Neuronal stem cell (in vitro differentiated cells): ENCODE measurements at regions not wholly inside any gene's neighbourhood (a gene's known extent, or its start where the extent isn't known, plus 50 kb on each side); places are given as distances from the start of the nearest gene placed in this dataset.

Source experiments
- DNase-seq: peaks from one replicate; pipeline ENCODE4 v3.0.0-alpha.2; 2013; ENCODE audit warnings: low spot score
- H2AFZ ChIP-seq: one replicate; pipeline ENCODE4 v1.6.1; 2013; ENCODE audit warnings: mild to moderate bottlenecking, low read length, inconsistent platforms
- H2AK5ac ChIP-seq: 2 replicates; pipeline ENCODE4 v1.6.1; 2013; ENCODE audit warnings: low read depth, mild to moderate bottlenecking, inconsistent platforms, low read length, moderate library complexity, mixed read lengths
- H2BK120ac ChIP-seq: 2 replicates; pipeline ENCODE4 v1.6.1; 2013; ENCODE audit warnings: low read depth, mild to moderate bottlenecking, inconsistent platforms, low read length, moderate library complexity, mixed read lengths
- H2BK12ac ChIP-seq: one replicate; pipeline ENCODE4 v1.6.1; 2013; ENCODE audit warnings: low read length, inconsistent platforms
- H2BK15ac ChIP-seq: 2 replicates; pipeline ENCODE4 v1.6.1; 2013; ENCODE audit warnings: mild to moderate bottlenecking, low read length, inconsistent platforms, mixed read lengths
- H2BK5ac ChIP-seq: one replicate; pipeline ENCODE4 v1.6.1; 2013; ENCODE audit warnings: inconsistent platforms, mild to moderate bottlenecking, low read length, moderate library complexity
- H3K14ac ChIP-seq: one replicate; pipeline ENCODE4 v1.6.1; 2013; ENCODE audit warnings: low read length, inconsistent platforms
- H3K18ac ChIP-seq: 2 replicates; pipeline ENCODE4 v1.6.1; 2013; ENCODE audit warnings: low read length, inconsistent platforms
- H3K23ac ChIP-seq: 2 replicates; pipeline ENCODE4 v1.6.1; 2013; ENCODE audit warnings: low read depth, mild to moderate bottlenecking, mixed read lengths, low read length, inconsistent platforms; ENCODE audit not compliant: poor library complexity
- H3K27ac ChIP-seq: replicated peaks from 3 replicates; pipeline ENCODE4 v1.5.1; 2013; ENCODE audit warnings: low read length, inconsistent platforms
- H3K27me3 ChIP-seq, 3 experiments: 2 replicates each; pipeline ENCODE4 v1.6.1; 2013; ENCODE audit warnings: low read length in 3 of 3, mild to moderate bottlenecking in 2 of 3, inconsistent platforms in 1 of 3, low read depth in 1 of 3, mixed read lengths in 1 of 3, moderate library complexity in 1 of 3; ENCODE audit not compliant: control insufficient read depth in 3 of 3, insufficient read depth in 3 of 3
- H3K36me3 ChIP-seq, 2 donors: replicated peaks in 1 of 2; 2 replicates each; pipeline ENCODE4 v1.6.1; 2013; ENCODE audit warnings: low read length in 2 of 2; ENCODE audit not compliant: control insufficient read depth in 2 of 2, insufficient read depth in 2 of 2
- H3K4ac ChIP-seq: 2 replicates; pipeline ENCODE4 v1.6.1; 2013; ENCODE audit warnings: inconsistent platforms, mild to moderate bottlenecking, low read length, moderate library complexity
- H3K4me1 ChIP-seq, 2 donors: 1 replicate in 1 of 2; 2 replicates in 1 of 2; pipeline ENCODE4 v1.6.1; 2013; ENCODE audit warnings: low read length in 2 of 2, low read depth in 1 of 2; ENCODE audit not compliant: control insufficient read depth in 2 of 2, insufficient read depth in 1 of 2
- H3K4me2 ChIP-seq: one replicate; pipeline ENCODE4 v1.6.1; 2013; ENCODE audit warnings: mild to moderate bottlenecking, low read length, inconsistent platforms; ENCODE audit not compliant: insufficient read depth, poor library complexity, severe bottlenecking
- H3K4me3 ChIP-seq, 2 donors: 2 replicates each; pipeline ENCODE4 v1.5.1; 2013; ENCODE audit warnings: low read length in 2 of 2, mild to moderate bottlenecking in 2 of 2, inconsistent platforms in 1 of 2, moderate library complexity in 1 of 2
- H3K79me1 ChIP-seq: one replicate; pipeline ENCODE4 v1.6.1; 2013; ENCODE audit warnings: low read depth, mild to moderate bottlenecking, inconsistent platforms, low read length, moderate library complexity
- H3K9ac ChIP-seq: one replicate; pipeline ENCODE4 v1.6.1; 2013; ENCODE audit warnings: mild to moderate bottlenecking, low read depth, low read length, inconsistent platforms; ENCODE audit not compliant: poor library complexity
- H3K9me3 ChIP-seq, 2 donors: replicated peaks in 1 of 2; 2 replicates each; pipeline versions ENCODE3 to v1.6.1; 2013; ENCODE audit warnings: low read length in 2 of 2, mild to moderate bottlenecking in 2 of 2, inconsistent platforms in 1 of 2, low read depth in 1 of 2, mixed read lengths in 1 of 2, moderate library complexity in 1 of 2; ENCODE audit not compliant: control insufficient read depth in 2 of 2, insufficient read depth in 1 of 2
- H4K8ac ChIP-seq: one replicate; pipeline ENCODE4 v1.6.1; 2013; ENCODE audit warnings: low read depth, mild to moderate bottlenecking, inconsistent platforms, low read length, moderate library complexity
- H4K91ac ChIP-seq: one replicate; pipeline ENCODE4 v1.6.1; 2013; ENCODE audit warnings: low read length, low read depth, mild to moderate bottlenecking, inconsistent platforms; ENCODE audit not compliant: poor library complexity
- WGBS, 2 donors: extraction: QIAGEN DNeasy Blood & Tissue Kit; methylation state at CpG; one replicate each; pipeline ENCODE4 v1.1.7; 2013; ENCODE audit warnings: missing lambda C conversion rate in 2 of 2, mixed read lengths in 1 of 2; ENCODE audit not compliant: insufficient read length in 2 of 2, insufficient replicate concordance in 1 of 2; ENCODE audit errors: extremely low coverage in 2 of 2; 5-methylcytosine and 5-hydroxymethylcytosine counted together

DNA sequence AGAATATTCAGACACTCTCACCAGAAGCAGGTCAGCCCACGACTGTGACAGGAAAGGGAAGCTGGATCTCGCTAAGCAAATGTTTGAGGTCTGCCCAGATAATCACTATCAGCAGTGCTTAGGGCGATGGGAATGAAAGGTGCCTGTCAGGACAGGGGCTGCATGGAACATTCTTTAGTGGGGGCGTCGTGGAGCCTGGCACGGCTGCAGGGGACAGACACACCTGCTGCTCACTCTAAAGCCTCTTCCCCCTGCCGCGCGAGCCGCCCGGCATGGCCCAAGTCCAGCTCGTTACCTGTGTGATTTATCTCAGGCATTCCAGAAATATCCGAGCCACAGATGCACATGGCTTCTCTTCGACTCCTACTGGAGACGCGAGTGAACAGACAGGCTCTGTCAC, 235.5 kb downstream of the GLRX3 start:
- Histone ChIP-seq H2BK120ac (no peak overlapping the region), H3K14ac (no peak overlapping the region), H4K8ac (no peak overlapping the region), H3K79me1 (no peaks in the 10 kb centered on the region), H3K4me1 (peaks cover 0 to 8% of the 10 kb centered on the region in 2 donors), H3K4me3 (no peak overlapping the region), H3K4me2 (no peak overlapping the region), H3K27me3 (no peaks in the 10 kb centered on the region), H2BK12ac (no peak overlapping the region), H3K4ac (no peak overlapping the region), H2AK5ac (no peak overlapping the region), H3K9ac (no peak overlapping the region), H4K91ac (no peak overlapping the region), H2AFZ (no peak overlapping the region), H2BK15ac (no peak overlapping the region), H2BK5ac (no peak overlapping the region), H3K23ac (no peak overlapping the region), H3K36me3 (no peaks in the 10 kb centered on the region), H3K27ac (no peak overlapping the region), H3K18ac (no peak overlapping the region), H3K9me3 (no peaks in the 10 kb centered on the region)
- no peak for DNase-seq
- WGBS, 2 donors, result no CpG with 5 or more reads among the region's 16 CpGs

DNA sequence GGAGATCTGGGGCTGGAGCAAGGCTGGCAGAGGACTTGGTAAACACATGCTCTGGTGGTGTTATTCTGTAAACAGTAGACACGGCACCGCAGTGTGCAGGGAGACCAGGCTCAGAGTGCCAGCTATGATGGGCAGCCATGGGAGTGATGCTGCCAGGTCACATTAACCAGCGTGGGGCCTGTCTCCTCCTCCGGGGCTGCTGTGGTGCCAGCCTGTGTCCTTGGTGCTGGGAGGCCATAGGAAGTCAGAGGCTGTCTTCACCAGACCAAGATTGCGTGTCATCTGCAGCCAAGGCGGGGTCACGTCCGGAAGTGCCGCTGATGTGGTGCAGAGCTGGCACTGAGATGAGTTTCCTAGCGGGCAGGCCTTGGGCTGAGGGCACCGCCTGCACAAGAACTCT, 236.0 kb downstream of the GLRX3 start:
- no peak overlapping the region for H3K4ac ChIP-seq
- no peaks in the 10 kb centered on the region for H3K27me3 ChIP-seq
- peak overlapping the region in 1 of 2 donors; percentile 15 for H3K4me3 ChIP-seq
- no peak overlapping the region for H2BK5ac ChIP-seq
- H3K27ac ChIP-seq, result no peak overlapping the region
- no peak overlapping the region for H4K91ac ChIP-seq
- no peak overlapping the region for H3K23ac ChIP-seq
- H2BK15ac ChIP-seq, result peak overlapping the region; percentile 35
- no peak overlapping the region for H2AFZ ChIP-seq
- H2BK12ac ChIP-seq, result no peak overlapping the region
- no peak overlapping the region for H2BK120ac ChIP-seq
- no peaks in the 10 kb centered on the region for H3K9me3 ChIP-seq
- DNase-seq, result no peak
- H3K18ac ChIP-seq, result peak overlapping the region; percentile 55
- no peak overlapping the region for H3K14ac ChIP-seq
- H4K8ac ChIP-seq, result no peak overlapping the region
- no peaks in the 10 kb centered on the region for H3K36me3 ChIP-seq
- H2AK5ac ChIP-seq, result peak overlapping the region; percentile 37
- no CpG with 5 or more reads among the region's 11 CpGs for WGBS, 2 donors
- H3K4me2 ChIP-seq, result no peak overlapping the region
- peaks cover 0 to 8% of the 10 kb centered on the region in 2 donors for H3K4me1 ChIP-seq
- H3K79me1 ChIP-seq, result no peaks in the 10 kb centered on the region
- no peak overlapping the region for H3K9ac ChIP-seq

DNA sequence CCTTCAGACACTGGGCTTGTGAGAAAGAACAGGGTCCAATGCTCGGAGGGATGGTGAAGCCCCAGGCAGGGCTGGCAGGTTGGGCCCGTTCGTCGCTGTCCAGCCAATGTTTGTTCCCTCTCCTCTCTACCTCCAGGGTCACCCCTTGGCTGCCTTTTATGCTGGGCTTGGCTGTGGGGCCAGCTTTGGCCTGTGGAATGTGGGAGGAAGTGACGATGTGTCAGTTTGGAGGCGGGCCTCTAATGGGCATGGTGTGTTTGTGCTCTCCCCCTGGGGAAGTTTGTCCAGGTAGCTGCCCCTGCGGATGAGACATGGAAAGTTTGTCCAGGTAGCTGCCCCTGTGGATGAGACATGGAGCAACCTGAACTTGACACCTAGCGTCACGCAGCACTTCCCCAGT, 236.7 kb downstream of the GLRX3 start:
- Histone ChIP-seq H4K91ac (no peak overlapping the region), H3K4me1 (peaks cover 0 to 8% of the 10 kb centered on the region in 2 donors), H3K14ac (no peak overlapping the region), H2BK15ac (no peak overlapping the region), H3K79me1 (no peaks in the 10 kb centered on the region), H2AFZ (no peak overlapping the region), H3K4me3 (no peak overlapping the region), H3K9me3 (no peaks in the 10 kb centered on the region), H3K23ac (no peak overlapping the region), H3K4ac (no peak overlapping the region), H2BK120ac (no peak overlapping the region), H3K27me3 (no peaks in the 10 kb centered on the region), H3K18ac (no peak overlapping the region), H2BK5ac (no peak overlapping the region), H3K36me3 (no peaks in the 10 kb centered on the region), H3K27ac (no peak overlapping the region), H4K8ac (no peak overlapping the region), H2BK12ac (no peak overlapping the region), H3K9ac (no peak overlapping the region), H3K4me2 (no peak overlapping the region), H2AK5ac (no peak overlapping the region)
- WGBS, 2 donors, result no CpG with 5 or more reads among the region's 9 CpGs
- DNase-seq, result no peak

DNA sequence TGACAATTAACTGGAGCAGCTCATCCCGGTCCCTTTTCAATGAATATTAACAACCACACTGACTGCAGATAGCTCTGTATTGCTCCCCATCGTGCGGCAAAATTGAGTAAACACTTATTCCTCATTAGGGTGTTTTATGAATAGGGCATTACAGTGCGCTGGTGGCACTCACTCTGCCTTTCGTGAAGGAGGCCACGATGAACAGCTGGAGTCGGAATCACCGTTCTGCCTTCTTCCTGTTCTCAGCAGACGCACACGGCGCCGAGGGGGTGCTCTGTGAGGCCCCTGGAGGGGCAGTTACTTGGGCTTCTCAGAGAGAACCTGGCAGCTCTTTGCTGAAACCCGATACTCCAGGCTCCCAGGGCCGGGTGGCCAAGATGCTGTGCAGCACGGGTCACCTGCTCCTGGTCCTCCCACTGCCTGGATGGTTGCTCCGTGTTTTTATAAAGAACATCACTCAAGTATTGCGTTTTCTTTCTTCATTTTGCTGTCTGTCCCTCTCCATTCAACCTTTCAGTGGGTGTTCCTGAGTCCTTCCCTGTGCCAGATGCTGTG, 241.9 kb downstream of the GLRX3 start:
- no peak overlapping the region for H3K14ac ChIP-seq
- DNase-seq, result no peak
- H3K27me3 ChIP-seq, result no peaks in the 10 kb centered on the region
- H2BK120ac ChIP-seq, result no peak overlapping the region
- no peak overlapping the region for H2AK5ac ChIP-seq
- H3K36me3 ChIP-seq, result no peaks in the 10 kb centered on the region
- H3K9me3 ChIP-seq, result no peaks in the 10 kb centered on the region
- H3K23ac ChIP-seq, result no peak overlapping the region
- peak overlapping the region; percentile 6 for H3K18ac ChIP-seq
- no peak overlapping the region for H4K91ac ChIP-seq
- no peak overlapping the region for H2BK15ac ChIP-seq
- no peak overlapping the region for H3K27ac ChIP-seq
- no peak overlapping the region for H2AFZ ChIP-seq
- H2BK12ac ChIP-seq, result no peak overlapping the region
- H3K4me2 ChIP-seq, result no peak overlapping the region
- no peak overlapping the region for H3K4me3 ChIP-seq
- no peaks in the 10 kb centered on the region for H3K79me1 ChIP-seq
- no peak overlapping the region for H3K9ac ChIP-seq
- no peak overlapping the region for H4K8ac ChIP-seq
- H3K4ac ChIP-seq, result no peak overlapping the region
- H2BK5ac ChIP-seq, result no peak overlapping the region
- no CpG with 5 or more reads among the region's 17 CpGs for WGBS, 2 donors
- H3K4me1 ChIP-seq, result peaks cover 0 to 4% of the 10 kb centered on the region in 2 donors
